DND-41 (cell line): ENCODE measurements at regions not wholly inside any gene's neighbourhood (a gene's known extent, or its start where the extent isn't known, plus 50 kb on each side); places are given as distances from the start of the nearest gene placed in this dataset.
A peak's percentile ranks its signal among the peaks of the same experiment; 100 is the strongest.

Experiments used
- ATAC-seq: fragments of 200-7000 bp; cut with Tn5 transposase; 3 replicates; pipeline ENCODE4 v1.9.1; 2021; ENCODE audit warnings: low read depth; ENCODE audit not compliant: insufficient read depth
- DNase-seq: peaks from one replicate; pipeline ENCODE4 v3.0.0-alpha.2; 2020
- H2AFZ ChIP-seq: 2 replicates; pipeline ENCODE4 v1.6.0; 2012; ENCODE audit warnings: low read depth, low read length
- H3K27ac ChIP-seq: 2 replicates; pipeline ENCODE4 v1.5.1; 2012; ENCODE audit warnings: low read length, inconsistent platforms
- H3K27me3 ChIP-seq: fragments of 200-600 bp; sonication (generic); 2 replicates; pipeline ENCODE4 v1.6.0; 2012; ENCODE audit warnings: low read length, mild to moderate bottlenecking, inconsistent platforms; ENCODE audit not compliant: insufficient read depth, poor library complexity
- H3K36me3 ChIP-seq: 2 replicates; pipeline ENCODE4 v1.5.1; 2012; ENCODE audit warnings: low read length, inconsistent platforms; ENCODE audit not compliant: insufficient read depth
- H3K4me1 ChIP-seq: 2 replicates; pipeline ENCODE4 v1.5.1; 2012; ENCODE audit warnings: mild to moderate bottlenecking, low read length; ENCODE audit not compliant: insufficient read depth
- H3K4me2 ChIP-seq: 2 replicates; pipeline ENCODE4 v1.6.0; 2012; ENCODE audit warnings: mild to moderate bottlenecking, moderate library complexity, low read length, inconsistent platforms; ENCODE audit not compliant: insufficient read depth
- H3K4me3 ChIP-seq, 2 experiments: fragments of 200-600 bp in 1 of 2; shearing (Covaris generic) in 1 of 2; 2 replicates each; pipeline ENCODE4 v1.5.1; 2012 to 2016; ENCODE audit warnings: inconsistent platforms in 2 of 2, low read length in 2 of 2, mild to moderate bottlenecking in 2 of 2, low read depth in 1 of 2, moderate library complexity in 1 of 2
- H3K79me2 ChIP-seq: 2 replicates; pipeline ENCODE4 v1.6.0; 2012; ENCODE audit warnings: low read length, inconsistent platforms; ENCODE audit not compliant: insufficient read depth
- H3K9ac ChIP-seq: 2 replicates; pipeline ENCODE4 v1.6.0; 2012; ENCODE audit warnings: low read depth, mild to moderate bottlenecking, inconsistent platforms, low read length, moderate library complexity
- H3K9me3 ChIP-seq: 2 replicates; pipeline ENCODE4 v1.5.1; 2012; ENCODE audit warnings: low read length, moderate library complexity, mild to moderate bottlenecking, inconsistent platforms; ENCODE audit not compliant: insufficient read depth, severe bottlenecking
- H4K20me1 ChIP-seq: 2 replicates; pipeline ENCODE4 v1.6.0; 2012; ENCODE audit warnings: low read length; ENCODE audit not compliant: insufficient read depth
- EZH2 ChIP-seq: IDR thresholded peaks from 3 replicates; pipeline ENCODE4 v1.6.1; 2012; ENCODE audit warnings: borderline replicate concordance, low read depth, mild to moderate bottlenecking, moderate library complexity, low read length, inconsistent platforms; ENCODE audit not compliant: severe bottlenecking
- TF ChIP-seq, protein P1 (sequence below): IDR thresholded peaks from 2 replicates; pipeline ENCODE4 v1.5.1; 2012; ENCODE audit warnings: borderline replicate concordance, low read length, moderate library complexity, mild to moderate bottlenecking; ENCODE audit not compliant: poor library complexity, severe bottlenecking; ENCODE audit errors: extremely low read depth

DNA sequence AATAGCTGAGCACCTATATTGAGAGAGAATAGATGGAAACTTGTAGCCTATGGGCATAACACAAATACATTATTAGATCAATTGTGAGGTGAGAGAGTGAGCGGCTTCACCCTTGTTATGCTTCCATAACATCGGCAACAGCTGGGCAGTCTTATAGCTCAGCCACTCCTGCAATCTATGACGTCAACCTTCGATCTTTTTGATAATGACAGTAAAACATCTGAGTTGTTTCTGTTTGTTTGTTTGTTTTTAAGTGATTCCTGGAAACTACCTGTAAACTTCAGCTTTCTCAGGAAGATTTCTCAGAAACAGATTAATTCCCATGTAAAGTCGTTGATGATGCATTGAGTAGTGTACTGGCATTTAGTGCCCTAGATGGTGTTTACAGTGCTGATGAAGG, 90.0 kb downstream of the DSEL start:
- Histone ChIP-seq H3K4me2 (no peak overlapping the region), H3K4me1 (no peaks in the 10 kb centered on the region), H4K20me1 (no peaks in the 10 kb centered on the region), H3K27ac (no peak overlapping the region), H3K9ac (no peak overlapping the region), H2AFZ (no peak overlapping the region), H3K79me2 (no peaks in the 10 kb centered on the region), H3K27me3 (no peaks in the 10 kb centered on the region), H3K4me3 (no peak overlapping the region), H3K9me3 (no peaks in the 10 kb centered on the region), H3K36me3 (no peaks in the 10 kb centered on the region)
- TF ChIP-seq EZH2: no peak
- TF ChIP-seq, protein P1, sequence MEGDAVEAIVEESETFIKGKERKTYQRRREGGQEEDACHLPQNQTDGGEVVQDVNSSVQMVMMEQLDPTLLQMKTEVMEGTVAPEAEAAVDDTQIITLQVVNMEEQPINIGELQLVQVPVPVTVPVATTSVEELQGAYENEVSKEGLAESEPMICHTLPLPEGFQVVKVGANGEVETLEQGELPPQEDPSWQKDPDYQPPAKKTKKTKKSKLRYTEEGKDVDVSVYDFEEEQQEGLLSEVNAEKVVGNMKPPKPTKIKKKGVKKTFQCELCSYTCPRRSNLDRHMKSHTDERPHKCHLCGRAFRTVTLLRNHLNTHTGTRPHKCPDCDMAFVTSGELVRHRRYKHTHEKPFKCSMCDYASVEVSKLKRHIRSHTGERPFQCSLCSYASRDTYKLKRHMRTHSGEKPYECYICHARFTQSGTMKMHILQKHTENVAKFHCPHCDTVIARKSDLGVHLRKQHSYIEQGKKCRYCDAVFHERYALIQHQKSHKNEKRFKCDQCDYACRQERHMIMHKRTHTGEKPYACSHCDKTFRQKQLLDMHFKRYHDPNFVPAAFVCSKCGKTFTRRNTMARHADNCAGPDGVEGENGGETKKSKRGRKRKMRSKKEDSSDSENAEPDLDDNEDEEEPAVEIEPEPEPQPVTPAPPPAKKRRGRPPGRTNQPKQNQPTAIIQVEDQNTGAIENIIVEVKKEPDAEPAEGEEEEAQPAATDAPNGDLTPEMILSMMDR: no peak
- DNase-seq: no peak
- no peak for ATAC-seq

DNA sequence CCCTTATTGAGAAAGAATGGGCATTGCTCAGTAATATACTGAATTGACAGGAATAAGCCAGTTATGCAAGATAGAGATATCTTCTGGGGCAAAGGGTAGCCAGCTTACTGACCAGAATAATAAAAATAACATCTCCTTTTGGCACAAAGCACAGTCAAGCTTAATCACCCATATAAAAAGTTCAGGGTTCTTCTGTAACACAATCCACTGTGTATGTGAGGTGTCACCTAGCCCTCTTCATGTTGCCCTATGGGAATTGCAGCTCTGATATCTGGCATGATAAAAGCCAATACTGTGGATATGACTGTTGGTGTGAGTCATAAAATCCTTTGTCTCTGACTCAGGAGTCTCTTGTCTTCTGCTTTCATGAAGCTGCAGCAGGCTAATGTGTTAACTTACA, 90.8 kb downstream of the DSEL start:
- H3K27me3 ChIP-seq: no peaks in the 10 kb centered on the region
- no peaks in the 10 kb centered on the region for H3K9me3 ChIP-seq
- H3K9ac ChIP-seq: no peak overlapping the region
- no peak overlapping the region for H2AFZ ChIP-seq
- no peak overlapping the region for H3K4me2 ChIP-seq
- TF ChIP-seq, protein P1: no peak
- DNase-seq (no peak), ATAC-seq (no peak)
- no peaks in the 10 kb centered on the region for H4K20me1 ChIP-seq
- H3K36me3 ChIP-seq: no peaks in the 10 kb centered on the region
- no peak overlapping the region for H3K27ac ChIP-seq
- H3K4me1 ChIP-seq: no peaks in the 10 kb centered on the region
- no peak overlapping the region for H3K4me3 ChIP-seq
- no peaks in the 10 kb centered on the region for H3K79me2 ChIP-seq

DNA sequence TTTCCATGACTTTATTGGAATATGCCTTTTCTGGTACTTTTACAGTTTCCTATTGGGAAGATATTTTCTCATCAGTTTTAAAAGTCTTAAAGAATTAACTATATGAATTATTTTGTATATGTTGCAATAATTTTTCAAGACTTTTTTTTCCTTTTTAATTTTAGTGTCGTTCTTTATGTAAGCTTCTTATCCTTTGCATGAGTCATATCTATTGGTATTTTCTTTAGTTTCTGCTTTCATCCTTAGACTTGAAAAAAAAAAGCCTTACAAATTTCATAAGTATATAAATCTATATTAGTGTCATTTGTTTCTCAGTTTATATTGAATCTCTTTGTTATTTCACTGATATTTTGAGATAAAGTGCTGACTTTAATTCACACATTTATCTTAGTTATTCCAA, 94.9 kb downstream of the DSEL start:
- H3K4me1 ChIP-seq: peaks cover 10% of the 10 kb centered on the region; the same call in 1 of the 2 replicates
- no peaks in the 10 kb centered on the region for H3K27me3 ChIP-seq
- no peak overlapping the region for H2AFZ ChIP-seq
- ATAC-seq: no peak
- H3K27ac ChIP-seq: no peak overlapping the region
- no peak overlapping the region for H3K9ac ChIP-seq
- H3K4me2 ChIP-seq: no peak overlapping the region
- no peak for DNase-seq
- H3K36me3 ChIP-seq: no peaks in the 10 kb centered on the region
- H3K9me3 ChIP-seq: no peaks in the 10 kb centered on the region
- H4K20me1 ChIP-seq: no peaks in the 10 kb centered on the region
- H3K79me2 ChIP-seq: no peaks in the 10 kb centered on the region
- TF ChIP-seq, protein P1: no peak
- no peak for TF ChIP-seq EZH2
- no peak overlapping the region for H3K4me3 ChIP-seq

DNA sequence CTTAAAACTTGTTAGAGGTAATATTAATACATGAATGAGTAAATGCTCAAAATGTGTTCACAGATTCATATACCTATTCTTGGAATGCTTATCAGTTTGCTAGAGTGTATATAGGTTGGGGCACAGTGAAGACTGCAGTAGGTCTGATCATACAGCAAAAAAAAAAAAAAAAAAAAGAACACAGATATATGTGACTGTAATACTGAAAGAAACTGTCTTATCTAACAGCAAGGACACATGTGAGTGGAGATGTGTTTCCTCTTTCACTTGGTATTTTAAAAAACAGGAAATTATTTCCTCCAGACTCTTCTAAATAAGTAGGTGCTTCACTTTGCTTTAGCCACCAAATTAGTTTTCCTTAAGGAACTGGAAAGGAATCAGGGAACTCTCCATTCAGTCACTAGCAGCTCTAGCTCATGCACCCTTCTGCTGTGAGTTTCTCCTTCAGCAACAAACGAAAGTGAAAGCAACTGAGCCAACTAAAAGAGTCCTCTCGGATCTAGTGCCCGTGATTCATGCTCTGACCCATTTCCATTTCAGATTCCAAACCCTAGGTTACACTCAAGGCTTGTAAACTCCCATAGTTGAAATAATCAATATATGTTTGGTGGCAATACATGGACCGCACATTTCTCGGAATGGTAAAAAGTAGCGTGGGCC, 98.5 kb downstream of the DSEL start:
- peaks cover 10% of the 10 kb centered on the region; the same call in 1 of the 2 replicates for H3K4me1 ChIP-seq
- no peaks in the 10 kb centered on the region for H3K9me3 ChIP-seq
- H3K9ac ChIP-seq: peak overlapping the region; percentile 25
- H3K36me3 ChIP-seq: no peaks in the 10 kb centered on the region
- H3K27ac ChIP-seq: peak overlapping the region; percentile 42
- DNase-seq (peak; percentile 27), ATAC-seq (peak; percentile 97)
- peak overlapping the region in 1 of 2 experiments; percentile 54; a peak in 3 of 4 replicates for H3K4me3 ChIP-seq
- H3K27me3 ChIP-seq: no peaks in the 10 kb centered on the region
- no peak for TF ChIP-seq EZH2
- TF ChIP-seq, protein P1: no peak
- H3K79me2 ChIP-seq: no peaks in the 10 kb centered on the region
- H2AFZ ChIP-seq: peak overlapping the region; percentile 76
- H3K4me2 ChIP-seq: peak overlapping the region; percentile 66
- H4K20me1 ChIP-seq: no peaks in the 10 kb centered on the region
